GM19328 (cell line): ENCODE measurements at regions not wholly inside any gene's neighbourhood (a gene's known extent, or its start where the extent isn't known, plus 50 kb on each side); places are given as distances from the start of the nearest gene placed in this dataset.
"Not testable (repeated sequence)": the region's sequence is repeated elsewhere in the genome, so short reads cannot be mapped to it uniquely, and the experiment has no call there.

ENCODE experiments used
- ATAC-seq: cut with Tn5 transposase; IDR thresholded peaks from one replicate; pipeline ENCODE4 v1.9.1; 2021; ENCODE audit warnings: mild to moderate bottlenecking, moderate library complexity; ENCODE audit not compliant: unreplicated experiment

DNA sequence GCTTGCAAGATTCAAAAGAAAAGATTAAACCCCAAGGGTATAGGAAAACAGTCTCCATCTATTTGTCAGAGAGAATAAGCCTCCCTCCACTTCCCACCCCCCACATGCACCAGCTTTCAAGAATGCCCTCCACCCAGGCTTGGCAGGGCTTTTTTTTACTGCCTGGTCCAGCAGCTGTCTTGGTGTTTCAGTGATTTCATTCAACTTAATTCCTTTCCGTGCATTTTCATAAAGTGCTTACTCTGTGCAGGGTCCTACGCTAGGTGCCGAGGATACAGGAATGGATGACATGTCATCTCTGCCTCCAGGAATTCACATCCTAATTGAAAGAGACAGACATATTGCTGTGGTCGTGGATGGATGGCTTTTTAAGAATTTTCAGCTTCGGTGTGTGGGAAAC lies 117.9 kb downstream of the LRATD1 start:
- ATAC-seq, result no peak

DNA sequence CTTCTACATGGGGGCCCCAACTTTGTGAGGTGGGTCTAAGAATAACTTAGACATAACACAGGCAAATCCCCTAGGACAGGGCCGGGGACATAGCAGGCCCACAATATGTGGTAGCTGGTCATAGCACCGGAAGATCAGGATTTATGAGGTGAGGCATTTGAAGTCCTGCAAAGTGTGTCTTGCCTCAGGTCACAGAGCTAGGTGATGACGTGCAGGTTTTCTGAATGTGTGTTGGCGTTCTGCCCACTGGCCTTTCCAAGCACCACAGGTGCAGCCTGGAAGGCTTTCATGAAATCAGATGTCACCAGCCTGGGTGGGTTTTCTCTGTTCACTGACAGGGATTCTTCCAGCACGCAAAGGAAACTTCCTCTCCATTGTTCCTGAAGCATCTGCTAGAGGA lies 119.1 kb downstream of the LRATD1 start:
- ATAC-seq, result no peak

DNA sequence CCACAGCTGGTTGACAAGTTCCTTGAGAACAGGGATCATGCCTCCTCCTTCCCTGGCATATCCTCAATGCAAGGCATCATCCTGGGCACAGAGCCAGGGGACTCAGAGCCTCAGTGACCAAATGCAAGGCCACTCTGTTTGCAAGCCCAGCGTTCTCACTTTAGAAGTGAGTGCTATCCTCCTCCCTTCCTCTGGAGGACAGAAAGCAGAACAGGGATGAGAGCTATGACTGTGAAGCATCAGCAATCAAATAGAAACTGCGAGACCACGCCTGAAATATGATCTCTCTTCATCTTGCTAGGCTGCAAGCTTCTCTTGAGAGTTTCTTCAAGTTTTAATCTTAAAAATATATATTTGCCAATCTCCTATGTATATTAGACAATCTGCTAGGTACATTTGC lies 119.8 kb downstream of the LRATD1 start:
- ATAC-seq, result no peak

DNA sequence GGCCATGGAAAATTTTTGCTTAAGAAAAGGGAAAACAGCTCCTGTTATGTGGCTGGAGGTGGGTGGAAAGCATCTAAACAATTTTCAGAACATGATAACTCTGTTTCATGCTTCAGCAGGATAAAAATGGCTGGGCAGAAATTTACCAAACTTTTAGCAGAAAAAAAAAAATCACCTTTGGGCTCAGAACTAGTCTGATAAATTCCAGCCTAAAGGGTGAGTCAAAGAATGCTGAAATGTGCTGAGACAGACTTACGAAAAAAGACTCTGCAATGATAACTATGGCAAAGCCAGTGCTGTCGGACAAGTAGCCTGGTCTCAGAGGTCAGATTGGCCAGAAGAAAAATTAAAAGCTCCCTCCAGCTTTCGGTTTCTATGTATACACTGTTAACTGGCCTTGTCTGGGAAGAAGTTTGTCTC lies 123.6 kb downstream of the LRATD1 start:
- no peak for ATAC-seq

DNA sequence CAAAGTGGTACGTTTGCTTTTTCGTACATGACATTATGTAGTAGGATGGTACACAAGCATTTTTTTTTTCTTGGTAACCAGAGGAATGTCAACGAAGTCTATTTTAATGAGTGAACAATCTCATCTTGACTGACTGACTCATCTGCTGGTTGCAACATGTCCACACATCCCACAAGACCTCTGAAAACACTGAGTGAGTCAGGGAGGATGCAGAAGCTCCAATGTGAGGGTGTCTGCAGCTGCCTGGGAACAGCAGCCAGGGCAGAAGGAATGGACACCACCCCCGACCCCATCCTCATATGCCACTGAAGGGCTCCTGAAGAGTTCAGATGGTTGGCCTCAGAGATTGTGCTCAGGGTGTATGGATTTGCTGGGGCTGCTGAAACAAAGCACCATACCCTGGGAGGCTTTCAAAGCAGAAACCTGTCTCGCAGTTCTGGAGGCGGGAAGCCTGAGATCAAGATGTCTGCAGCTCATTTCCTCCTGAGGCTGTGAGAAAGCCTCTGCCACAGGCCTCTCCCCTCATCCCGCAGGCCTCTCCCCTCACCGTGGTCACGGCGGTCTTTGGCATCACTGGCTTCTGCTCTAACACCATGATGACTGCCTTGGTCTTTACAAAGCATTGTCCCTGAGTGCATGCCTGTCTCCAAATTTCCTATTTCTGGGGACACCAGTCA lies 124.6 kb downstream of the LRATD1 start:
- ATAC-seq, result no peak

DNA sequence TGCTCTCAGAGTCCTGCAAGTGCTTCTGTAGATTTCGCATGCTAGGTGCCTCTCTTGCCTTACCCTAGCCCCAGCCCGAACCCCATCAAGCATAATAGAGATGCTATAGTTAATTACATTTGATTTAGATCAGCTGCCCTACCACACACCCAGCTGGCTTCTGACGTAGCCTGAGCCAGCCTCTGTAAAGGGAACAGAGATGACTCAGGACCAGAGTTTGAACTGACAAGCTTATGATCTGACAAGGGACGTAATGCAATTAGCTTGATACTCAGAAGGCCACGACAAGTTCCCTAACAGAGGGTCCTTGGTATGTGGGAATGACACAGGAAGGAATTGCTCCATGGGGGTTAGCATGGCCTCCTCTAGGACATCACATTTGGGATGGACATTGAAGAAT lies 126.6 kb downstream of the LRATD1 start:
- no peak for ATAC-seq

DNA sequence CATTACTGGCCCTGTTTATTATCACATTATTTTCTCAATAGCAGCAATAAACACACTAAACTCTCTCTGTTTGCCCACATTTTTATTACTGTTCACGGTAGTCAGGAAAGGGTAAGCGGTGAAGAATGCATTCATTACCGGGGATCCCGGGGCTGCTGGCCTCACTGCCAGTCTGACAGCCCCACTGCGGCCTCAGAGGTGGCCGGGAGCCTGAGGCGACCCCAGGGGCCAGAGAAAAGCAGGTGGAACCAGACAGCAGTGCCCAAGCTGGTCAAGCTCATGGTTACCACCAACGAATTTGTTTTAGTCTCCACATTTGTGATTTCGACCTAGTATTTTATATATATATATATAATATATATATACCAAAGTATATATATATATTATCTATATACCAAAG lies 127.7 kb downstream of the LRATD1 start:
- no peak for ATAC-seq

DNA sequence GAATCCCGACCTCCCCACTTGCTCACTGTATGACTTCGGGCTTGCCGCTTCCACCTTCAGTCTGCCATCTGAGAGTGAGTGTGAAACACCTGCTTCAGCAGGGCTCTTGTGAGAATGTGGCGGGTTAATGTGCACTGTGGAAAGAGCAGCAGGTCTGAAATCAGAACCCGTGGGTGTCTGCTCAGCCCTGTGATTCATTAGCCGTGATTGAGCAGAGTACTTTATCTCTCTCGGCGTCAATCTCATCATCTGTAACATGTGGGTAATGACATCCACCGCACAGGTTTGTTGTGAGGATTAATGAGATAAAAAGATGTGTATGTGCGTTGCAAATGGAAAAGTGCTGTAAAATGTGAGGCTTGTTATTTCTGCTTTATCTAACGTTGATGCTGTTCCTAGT lies 128.6 kb downstream of the LRATD1 start:
- no peak for ATAC-seq

DNA sequence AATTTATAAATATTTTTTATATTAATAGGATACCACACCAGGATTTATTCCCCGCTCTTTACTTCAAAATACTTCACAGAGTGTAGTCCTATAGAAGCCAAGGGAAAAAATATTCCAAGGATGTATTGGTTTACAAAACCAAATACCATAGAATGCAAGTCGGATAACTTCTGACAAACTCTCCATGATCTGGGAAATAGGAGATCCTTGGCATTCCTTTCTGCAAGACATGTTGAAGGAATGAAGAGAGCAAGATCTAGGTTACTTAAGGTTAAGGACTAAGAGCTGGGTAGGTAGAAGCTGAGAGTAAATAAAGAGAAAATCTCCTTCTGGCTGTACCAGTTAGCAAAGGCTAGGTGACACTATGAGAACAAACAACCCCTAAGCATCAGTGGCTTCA lies 141.2 kb downstream of the LRATD1 start:
- ATAC-seq, result no peak

DNA sequence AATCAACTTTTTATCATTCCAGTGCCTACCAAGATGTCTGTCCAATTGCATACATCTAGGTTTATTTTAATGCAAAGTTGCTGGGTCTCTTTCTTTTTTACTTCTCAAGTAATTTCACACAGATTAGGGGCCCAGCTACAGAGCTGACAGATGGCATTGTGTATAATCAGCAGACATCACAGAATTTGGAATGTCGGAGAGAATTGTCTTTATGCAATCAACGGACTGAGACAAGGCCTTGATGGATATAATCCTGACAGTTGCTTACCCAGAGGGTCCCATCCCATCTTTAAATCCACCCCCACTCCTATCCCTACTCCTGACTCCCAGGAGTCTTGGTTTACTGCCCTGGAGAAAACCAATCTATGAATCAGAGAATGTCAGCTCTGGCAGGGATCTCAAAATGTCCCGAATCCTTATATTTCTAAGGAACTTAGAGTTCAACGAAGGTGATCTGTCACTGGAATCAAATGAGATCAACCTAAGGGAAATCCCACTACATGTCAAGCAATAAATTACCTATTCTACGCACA lies 142.0 kb downstream of the LRATD1 start:
- no peak for ATAC-seq

DNA sequence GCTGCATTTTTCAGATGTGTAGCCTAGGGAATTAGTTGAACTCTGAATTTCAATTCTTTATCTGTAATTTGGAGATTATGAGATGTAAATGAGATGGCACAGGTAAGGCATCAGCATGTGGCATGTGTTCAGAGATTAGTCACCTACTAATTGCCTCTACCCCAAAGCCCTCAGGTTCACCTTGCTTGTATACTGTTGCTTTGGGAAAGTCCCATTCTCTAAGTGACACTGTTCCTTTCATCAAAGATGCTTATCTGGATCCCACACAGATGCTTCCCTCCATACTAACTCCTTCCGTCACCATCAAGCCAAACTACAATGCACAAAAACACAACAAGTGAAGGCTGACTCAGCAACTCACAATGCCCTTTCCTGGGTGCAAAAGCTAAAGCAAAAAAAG lies 143.7 kb downstream of the LRATD1 start:
- no peak for ATAC-seq

DNA sequence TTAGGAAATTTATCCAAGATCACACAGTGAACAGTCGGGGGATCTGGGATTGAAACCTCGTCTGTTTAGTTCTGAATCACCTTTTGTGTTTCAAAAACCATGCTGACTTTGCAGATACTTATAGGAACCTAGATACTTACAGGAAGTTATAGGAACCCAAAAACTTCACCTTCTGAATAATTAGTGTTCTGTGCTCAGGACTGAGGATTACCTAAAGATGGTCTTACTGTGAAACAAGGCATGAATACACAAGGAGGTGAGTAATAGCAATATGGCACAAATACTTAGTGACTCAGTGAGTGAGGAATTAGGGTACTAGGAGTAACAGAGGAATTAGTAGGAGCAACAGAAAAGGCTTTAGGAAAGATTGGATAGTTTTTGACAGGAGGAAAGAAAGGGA lies 145.5 kb downstream of the LRATD1 start:
- no peak for ATAC-seq

DNA sequence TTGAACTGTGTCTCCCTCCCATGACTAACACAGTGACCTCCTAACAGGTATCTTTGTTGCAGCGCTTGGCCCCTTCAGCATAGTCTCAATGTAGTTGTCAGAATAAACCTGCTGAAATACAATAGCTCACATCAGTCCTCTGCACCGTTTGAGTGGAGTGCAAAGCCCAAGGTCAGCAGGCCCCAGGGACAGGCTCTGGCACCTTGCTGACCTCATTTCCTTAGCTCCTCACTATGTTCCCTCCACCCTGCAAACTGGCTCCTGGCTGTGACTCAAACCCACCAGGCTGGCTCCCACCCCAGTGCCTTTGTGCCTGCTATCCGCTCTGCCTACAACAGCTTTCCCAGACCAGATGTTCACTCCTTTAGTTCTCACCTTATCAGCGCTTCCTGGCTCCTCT lies 146.7 kb downstream of the LRATD1 start:
- no peak for ATAC-seq

DNA sequence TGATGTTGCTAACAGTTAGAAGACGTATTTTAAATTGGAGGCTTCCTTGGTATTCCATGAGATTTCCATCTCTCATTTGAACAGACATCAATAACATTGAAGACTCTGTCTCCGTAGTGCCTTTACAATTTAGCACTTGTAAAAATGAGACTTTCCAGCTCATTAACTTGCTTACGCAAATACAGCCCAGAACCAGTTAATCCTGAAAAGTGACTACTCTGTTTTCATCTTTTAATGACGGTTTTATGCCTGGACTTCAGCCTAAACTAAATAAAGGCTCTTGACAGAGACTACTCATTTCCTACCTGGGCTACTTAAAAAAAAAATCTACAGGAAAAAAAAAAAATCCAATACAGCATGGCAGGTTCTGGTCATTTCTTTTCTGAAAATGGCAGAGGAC lies 148.6 kb downstream of the LRATD1 start:
- ATAC-seq, result no peak

DNA sequence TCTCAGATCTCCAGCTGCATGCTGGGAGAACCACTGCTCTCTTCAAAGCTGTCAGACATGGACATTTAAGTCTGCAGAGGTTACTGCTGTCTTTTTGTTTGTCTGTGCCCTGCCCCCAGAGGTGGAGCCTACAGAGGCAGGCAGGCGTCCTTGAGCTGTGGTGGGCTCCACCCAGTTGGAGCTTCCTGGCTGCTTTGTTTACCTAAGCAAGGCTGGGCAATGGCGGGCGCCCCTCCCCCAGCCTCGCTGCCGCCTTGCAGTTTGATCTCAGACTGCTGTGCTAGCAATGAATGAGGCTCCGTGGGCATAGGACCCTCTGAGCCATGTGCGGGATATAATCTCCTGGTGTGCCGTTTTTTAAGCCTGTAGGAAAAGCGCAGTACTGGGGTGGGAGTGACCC lies 156.3 kb downstream of the LRATD1 start:
- ATAC-seq, result not testable (repeated sequence)

DNA sequence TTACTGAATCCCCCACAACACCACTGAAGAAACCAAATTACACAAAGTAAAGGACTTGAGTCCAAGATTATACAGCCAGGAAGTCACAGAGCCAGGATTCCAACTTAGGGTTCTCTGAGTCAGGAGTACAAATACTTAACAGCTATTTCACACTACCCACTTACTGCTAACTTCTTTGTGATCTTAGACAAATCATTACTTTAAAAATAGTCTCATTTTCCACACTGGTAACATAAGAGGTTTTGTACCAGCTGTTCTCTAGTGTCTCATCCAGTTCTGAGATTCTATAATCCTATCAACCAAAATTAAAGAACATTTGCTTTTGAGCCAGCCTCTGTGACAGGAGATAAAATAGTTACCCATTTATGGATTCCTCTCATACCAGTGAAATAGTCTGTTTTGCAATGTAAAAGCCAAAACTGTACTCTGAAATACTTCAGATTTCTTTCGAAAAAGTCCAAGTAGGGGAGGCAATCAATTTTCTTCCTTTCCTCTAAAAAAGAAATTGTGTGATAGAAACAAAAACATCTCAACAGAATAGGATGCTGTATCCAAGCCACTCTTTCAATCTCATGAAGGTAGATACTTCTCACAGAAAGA lies 157.6 kb downstream of the LRATD1 start:
- no peak for ATAC-seq

DNA sequence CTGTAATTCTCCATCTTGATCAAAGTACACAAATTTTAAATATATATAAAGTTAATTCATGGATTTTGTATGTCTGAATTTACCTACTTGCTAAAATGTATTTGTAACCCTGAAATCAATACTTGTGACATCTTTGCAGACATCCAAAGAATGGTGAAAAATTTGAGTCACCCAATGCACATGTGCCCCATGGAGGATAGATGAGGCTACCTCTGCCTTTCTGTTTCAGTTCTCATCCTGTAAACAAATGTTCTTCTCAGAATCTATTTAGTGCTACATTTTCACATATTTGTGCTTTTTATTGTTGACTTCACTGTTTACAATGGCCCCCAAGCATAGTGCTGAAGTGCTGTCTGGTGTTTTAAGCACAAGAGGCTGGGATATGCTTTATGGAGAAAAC lies 171.5 kb downstream of the LRATD1 start:
- no peak for ATAC-seq

DNA sequence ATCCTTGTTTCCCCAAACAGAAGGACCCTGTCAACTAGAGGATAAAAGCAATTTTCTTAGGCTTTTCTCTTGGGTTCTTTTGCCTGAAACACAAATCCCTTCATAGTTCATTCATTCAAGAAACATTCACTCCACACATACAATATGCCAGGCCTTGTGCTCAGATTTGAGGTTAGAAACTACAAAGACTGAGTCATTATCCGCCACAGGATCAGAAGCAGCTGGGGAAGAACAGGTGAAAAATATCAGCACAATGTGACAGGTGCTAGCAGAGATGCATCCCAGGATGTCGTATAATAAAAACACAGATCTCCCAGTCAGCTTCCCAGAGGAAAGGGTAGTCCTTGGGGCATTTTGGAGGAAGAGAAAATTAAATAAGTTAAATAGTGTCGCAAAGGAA lies 172.4 kb downstream of the LRATD1 start:
- ATAC-seq, result no peak

DNA sequence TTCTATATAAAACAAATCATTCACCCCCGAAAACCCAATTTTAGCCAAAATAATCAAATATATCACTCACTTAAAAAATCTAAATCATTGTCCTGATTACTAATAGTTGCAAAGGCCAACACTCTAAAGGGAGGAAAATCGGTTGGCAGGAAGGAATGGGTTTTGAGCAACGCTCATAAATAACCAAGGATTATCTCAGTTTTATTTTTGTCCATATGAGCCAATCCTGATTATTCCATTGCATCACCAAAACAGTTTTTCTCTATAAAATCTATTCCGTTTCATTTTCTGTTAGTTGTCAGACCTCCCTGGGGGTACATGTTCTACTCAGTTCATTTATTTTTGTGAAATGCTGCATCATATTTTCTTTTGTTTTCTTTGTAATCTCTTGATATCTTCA lies 174.1 kb downstream of the LRATD1 start:
- ATAC-seq, result no peak

DNA sequence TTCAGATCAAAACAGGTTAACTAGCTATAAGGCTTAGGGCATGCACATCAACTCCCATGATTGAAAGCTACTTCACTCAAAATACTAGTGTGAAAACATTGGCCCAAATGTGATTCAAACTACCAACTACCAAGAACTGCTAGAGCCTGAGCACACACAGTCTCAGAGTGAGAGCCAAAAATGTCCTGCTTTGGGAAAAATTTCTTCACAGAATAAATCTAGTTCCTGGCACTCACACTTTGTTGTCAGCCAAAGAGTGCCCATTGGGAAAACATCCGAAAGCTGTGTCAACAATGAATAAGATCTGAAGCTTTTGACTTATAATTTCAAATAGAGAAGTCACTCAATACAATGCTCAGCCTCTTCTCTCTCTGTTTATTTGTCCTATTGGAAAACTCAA lies 182.7 kb downstream of the LRATD1 start:
- no peak for ATAC-seq

DNA sequence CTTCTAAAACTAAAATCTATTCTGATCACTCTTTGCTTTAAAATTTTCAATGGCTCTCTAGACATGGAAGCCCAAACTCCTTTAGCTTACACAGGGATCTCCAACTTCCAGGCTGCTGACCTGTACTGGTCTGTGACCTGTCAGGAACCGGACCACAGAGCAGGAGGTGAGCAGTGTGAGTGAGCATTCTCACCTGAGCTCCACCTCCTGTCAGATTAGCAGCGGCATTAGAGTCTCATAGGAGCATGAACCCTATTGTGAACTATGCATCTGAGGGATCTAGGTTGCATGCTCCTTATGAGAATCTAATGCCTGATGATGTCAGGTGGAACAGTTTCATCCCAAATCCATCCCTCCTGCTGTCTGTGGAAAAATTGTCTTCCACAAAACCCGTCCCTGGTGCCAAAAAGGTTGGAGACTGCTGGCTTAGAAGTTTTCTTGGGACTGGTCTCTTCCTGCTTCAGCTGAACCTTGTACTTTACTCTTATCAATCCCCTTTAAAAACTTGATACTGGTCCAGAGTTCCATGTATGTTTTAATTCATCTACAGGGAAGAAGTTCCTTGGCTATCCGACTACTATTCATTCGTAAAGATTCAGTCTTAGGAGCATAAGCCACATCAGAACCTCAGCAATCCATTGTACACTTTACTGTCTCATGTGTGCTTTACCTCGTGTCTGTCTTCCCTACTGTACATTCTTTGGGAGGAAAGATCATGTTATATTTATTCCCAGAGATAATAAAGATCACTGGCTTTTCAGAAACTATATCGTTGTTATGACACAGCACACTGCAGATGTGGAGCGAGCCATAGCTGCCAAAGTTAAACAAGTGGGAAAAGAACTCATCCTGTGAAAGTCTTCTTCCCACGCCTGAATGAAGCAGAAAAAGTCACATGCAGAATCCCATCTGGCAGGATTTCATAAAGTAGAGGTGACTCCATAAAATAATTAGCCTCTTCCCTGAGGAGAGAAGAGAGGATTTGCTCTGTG lies 183.8 kb downstream of the LRATD1 start:
- ATAC-seq, result no peak

DNA sequence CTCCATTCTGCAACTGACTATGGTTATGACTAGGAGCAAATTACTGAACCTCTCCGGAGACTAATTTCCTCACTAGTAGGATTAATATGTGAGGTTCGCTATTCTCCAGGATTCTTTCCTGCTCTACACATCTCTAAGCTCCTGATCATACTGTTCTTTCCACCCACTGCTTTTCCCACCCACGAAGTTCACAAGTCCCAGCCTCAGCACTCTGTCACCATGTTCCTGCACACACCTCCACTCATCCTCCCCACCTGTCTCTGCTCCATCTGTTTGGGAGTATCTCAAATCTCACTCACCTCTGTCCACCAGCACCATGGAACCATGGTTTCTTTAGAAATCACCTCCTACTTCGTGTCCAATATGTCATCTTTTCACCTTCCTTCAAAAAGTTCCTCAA lies 185.3 kb downstream of the LRATD1 start:
- ATAC-seq, result no peak
